Activated T-helper 1 cell treated with Interleukin-2 at 50 U/mL for 16 hours (primary cell): ENCODE measurements at regions not wholly inside any gene's neighbourhood (a gene's known extent, or its start where the extent isn't known, plus 50 kb on each side); places are given as distances from the start of the nearest gene placed in this dataset.

ENCODE experiments used
- DNase-seq: peaks from one replicate; pipeline ENCODE4 v3.0.0-alpha.2; 2020; ENCODE audit warnings: low read depth

DNA sequence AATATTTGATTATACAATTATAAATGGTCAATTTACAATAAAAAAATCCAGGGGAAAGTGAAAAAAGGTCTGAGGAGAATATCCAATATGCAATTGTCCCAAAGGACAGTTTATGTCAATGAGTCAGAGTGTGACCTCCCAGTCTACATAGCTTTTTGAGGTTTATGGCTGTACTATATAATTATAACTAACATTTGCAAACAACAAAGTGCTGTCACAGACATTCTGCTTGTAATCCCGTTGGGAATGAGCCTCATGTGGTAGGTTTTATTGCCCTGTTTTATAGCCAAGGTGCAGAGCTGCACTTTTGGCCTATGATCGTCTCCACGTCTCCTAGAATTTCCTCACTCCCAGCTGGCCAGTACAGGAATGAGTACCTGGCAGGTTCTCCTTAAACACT, 103.8 kb downstream of the ADSS2 start:
- no peak for DNase-seq

DNA sequence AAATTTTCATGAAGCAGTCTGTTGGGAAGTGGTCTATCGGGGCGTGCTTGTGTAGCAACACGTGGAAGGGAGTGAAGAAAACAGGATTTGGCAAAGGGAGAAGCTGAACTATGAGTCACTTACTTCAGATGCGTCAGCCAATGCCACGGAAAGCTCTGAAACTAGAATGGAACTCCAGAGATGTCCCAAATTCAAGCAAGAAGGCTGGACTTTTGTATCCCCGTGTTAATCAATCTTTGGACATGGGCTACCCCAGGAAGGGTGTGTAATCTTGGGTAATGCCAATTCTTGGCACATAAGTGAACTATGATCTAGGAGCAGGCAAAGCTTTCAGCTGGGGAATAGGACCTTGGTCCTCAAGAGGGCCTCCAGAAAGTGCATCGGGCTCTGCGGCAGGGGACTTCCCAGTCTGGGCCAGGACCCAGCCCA, 102.6 kb downstream of the ADSS2 start:
- no peak for DNase-seq

DNA sequence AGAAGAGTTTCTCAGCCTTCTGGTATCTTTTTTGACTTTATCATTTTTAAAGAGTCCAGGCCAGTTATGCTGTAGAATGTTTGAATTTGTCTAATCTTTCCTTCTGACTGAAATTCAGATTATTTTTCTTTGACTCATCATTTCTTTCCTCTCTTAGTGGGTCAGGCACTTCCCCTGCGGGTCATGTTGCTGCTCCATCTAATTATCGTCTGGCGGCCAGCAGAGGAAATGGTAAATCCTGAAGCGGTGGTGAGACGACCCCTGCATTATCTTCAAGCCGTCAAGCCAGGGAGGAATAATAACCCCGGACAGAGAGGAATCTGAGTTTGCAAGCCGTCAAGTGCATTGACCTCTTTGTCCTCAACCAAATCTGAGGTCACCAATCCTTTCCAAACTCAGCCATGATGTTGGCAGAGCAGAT, 102.1 kb downstream of the ADSS2 start:
- no peak for DNase-seq

DNA sequence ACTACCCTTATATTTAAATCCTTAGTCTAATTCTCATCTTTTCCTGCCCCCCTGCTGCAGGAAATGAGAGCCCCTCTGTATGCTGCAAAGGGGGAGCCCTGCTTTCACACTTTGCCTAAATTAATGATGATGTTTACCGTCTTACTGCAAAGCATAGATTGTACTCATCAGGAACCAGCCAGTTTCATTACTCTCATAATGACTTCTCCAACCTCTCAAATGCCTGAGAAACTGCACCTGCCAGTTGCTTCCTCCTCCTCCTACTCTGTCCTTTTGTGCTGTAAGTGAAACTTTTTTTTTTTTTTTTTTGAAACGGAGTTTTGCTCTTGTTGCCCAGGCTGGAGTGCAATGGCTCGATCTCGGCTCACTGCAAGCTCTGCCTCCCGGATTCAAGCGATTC, 101.7 kb downstream of the ADSS2 start:
- no peak for DNase-seq

DNA sequence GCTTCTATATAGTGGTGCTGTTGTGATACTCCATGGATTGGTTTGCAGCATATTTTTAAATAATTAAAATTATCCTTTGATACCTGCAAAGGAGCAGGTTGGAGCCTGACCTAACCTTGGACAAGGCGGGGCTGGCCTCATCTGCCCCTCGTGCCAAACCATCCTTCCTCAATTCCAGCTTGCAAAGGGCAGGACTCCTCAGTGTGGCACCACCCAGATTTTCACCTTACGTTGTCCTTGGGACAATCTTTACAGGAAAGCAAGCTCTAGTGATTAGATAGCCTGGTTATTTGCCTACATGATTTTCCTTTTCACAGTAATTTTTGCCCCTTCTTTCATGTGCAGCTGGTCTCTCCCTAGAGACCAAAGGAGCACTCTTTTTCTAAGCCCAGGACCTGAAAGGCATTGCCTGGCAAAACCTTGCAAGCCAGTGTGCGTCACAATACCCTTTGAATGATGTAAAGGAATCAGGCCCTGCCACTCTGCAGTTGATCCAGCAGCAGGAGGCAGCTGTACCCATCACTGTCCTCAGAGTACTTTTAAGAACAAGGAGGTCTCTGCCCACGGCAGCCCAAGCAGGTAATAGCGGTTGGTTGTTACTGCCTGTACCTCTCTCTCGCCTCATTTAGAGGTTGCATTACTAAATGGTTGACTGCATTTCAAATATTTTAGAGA, 99.4 kb downstream of the ADSS2 start:
- no peak for DNase-seq

DNA sequence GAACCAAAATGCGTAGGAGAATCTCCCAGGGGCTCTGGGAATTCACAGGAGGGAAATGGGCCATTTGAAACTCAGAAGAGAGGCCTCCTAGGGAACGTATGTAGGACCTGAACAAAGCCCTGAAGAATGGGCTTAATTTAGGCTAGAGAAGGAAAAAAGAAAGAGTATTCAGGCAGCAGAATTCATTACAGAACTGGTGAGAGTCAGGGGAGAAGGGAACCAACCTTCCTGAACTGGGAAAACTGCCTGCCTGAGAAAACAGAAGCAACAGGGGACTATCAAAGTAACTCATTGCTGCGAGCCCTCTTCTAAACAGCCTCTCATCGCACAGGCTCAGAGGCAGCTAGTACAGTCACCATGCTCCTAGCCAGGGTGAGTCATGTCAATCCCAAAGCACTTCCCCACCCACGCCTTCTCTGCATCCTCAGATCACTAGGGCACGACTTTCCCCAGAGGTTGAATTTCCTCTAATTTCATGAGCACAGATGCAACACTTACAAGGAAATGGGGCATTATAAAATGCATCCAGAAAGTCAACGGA, 98.1 kb downstream of the ADSS2 start:
- no peak for DNase-seq

DNA sequence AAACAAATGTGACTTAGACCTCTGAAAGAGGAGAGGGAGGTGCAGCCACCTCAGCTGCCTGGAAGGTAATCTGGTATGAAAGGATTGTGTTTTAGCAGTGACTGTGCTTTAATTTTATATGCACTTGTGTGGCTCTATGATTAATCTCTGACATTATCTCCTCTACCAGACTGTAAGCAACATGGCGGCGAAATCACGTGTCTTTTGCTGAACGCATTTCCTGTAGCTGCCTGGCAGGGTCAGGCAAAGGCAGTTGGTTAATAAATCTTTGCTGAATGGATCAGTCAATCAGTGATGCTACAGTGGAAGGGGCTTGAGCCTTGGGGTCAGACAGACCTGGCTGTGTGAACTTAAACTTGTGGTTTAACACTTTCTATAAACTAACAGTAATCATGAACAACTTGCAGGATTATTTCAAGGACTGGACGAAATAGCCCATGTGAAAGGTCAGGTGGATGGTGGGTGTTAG, 96.9 kb downstream of the ADSS2 start:
- DNase-seq = no peak

DNA sequence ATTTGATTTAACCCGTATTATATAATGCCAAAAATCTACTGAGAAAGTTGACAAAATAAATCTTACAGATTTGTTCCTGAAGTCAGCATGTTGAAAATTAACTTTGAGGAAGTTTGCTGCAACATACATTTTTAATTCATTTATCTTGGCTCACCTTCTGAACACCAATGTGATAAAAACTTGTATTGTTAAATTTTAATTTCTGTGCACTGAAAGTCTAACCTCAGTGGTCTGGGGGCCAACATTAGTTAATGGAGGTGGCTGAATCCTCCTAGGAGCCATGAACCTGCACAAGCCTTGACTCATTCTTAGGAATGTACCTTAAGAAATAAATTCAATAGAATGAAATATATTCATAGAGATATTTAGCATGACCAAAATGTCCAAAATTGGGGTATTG, 95.3 kb downstream of the ADSS2 start:
- no peak for DNase-seq
